ENCODE measurements at regions not wholly inside any gene's neighbourhood (a gene's known extent, or its start where the extent isn't known, plus 50 kb on each side); places are given as distances from the start of the nearest gene placed in this dataset.
"Not testable (repeated sequence)": the region's sequence is repeated elsewhere in the genome, so short reads cannot be mapped to it uniquely, and the experiment has no call there.

GRCh38 chr2:129912871-129913694 is 66.4 kb upstream of the RAB6C start:
- no peak for DNase-seq (ENCODE audit: extremely low read depth in 1 of 2, low read depth in 1 of 2)

GRCh38 chr2:129913695-129914495 is 65.6 kb upstream of the RAB6C start:
- no peak for DNase-seq (ENCODE audit: extremely low read depth in 1 of 2, low read depth in 1 of 2)

- DNase-seq (ENCODE audit: extremely low read depth in 1 of 2, low read depth in 1 of 2) = no peak
Observed at GRCh38 chr2:129914538-129915302, 64.7 kb upstream of the RAB6C start.

- DNase-seq (ENCODE audit: extremely low read depth in 1 of 2, low read depth in 1 of 2) = no peak
Observed at GRCh38 chr2:129915303-129915840, 64.1 kb upstream of the RAB6C start.

GRCh38 chr2:129918604-129919003 is 60.9 kb upstream of the RAB6C start:
- no peak for DNase-seq (ENCODE audit: extremely low read depth in 1 of 2, low read depth in 1 of 2)

- no peak for DNase-seq (ENCODE audit: extremely low read depth in 1 of 2, low read depth in 1 of 2)
Observed at GRCh38 chr2:129922571-129923264, 56.7 kb upstream of the RAB6C start.

GRCh38 chr2:129923265-129924091 is 56.0 kb upstream of the RAB6C start:
- DNase-seq (ENCODE audit: extremely low read depth in 1 of 2, low read depth in 1 of 2) = peak in 1 of 2 donors; percentile 2

- DNase-seq (ENCODE audit: extremely low read depth in 1 of 2, low read depth in 1 of 2) = not testable (repeated sequence)
Observed at GRCh38 chr2:129924115-129924514, 55.4 kb upstream of the RAB6C start.

- no peak for DNase-seq (ENCODE audit: extremely low read depth in 1 of 2, low read depth in 1 of 2)
Observed at GRCh38 chr2:129925381-129925780, 54.1 kb upstream of the RAB6C start.

GRCh38 chr2:129927696-129928095 is 51.8 kb upstream of the RAB6C start:
- DNase-seq (ENCODE audit: extremely low read depth in 1 of 2, low read depth in 1 of 2) = no peak

GRCh38 chr2:129929321-129930290 is 49.9 kb upstream of the RAB6C start:
- no peak for DNase-seq (ENCODE audit: extremely low read depth in 1 of 2, low read depth in 1 of 2)

All from stimulated activated CD8-positive, alpha-beta memory T cell treated with anti-CD3 and anti-CD28 coated beads, Interleukin-7, amount 100 ng/mL, for 48 hours (primary cell).